AG09319 (cell line): ENCODE measurements at regions not wholly inside any gene's neighbourhood (a gene's known extent, or its start where the extent isn't known, plus 50 kb on each side); places are given as distances from the start of the nearest gene placed in this dataset.

Source experiments
- DNase-seq: peaks from one replicate; pipeline ENCODE4 v3.0.0-alpha.2; 2010; ENCODE audit warnings: low read depth; ENCODE audit errors: extremely low read depth
- TF ChIP-seq, protein P1 (sequence below): IDR thresholded peaks from 2 replicates; pipeline ENCODE4 v1.5.1; 2011; ENCODE audit warnings: low read depth, mild to moderate bottlenecking, inconsistent platforms, low read length, moderate library complexity

DNA sequence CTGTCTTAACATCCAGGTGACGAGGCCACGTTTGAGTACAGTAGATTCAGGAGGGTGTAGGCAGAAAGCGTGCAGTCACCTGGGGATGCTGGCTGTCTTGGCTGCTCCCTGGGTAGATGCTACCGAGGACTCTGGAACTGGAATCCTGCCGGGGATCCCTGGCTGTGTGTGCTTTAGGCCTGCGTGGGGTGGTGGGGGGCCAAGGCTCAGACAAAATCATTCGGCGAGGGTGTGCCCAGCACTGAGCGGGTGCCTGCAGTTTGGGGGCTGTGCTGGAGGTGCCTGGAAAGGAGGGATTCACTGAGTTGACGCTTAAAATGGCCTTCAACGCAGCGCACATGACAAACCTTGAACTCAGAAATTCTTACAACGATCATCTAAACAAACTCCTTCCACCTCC, 93.5 kb upstream of the PODXL start:
- DNase-seq: no peak
- TF ChIP-seq, protein P1, sequence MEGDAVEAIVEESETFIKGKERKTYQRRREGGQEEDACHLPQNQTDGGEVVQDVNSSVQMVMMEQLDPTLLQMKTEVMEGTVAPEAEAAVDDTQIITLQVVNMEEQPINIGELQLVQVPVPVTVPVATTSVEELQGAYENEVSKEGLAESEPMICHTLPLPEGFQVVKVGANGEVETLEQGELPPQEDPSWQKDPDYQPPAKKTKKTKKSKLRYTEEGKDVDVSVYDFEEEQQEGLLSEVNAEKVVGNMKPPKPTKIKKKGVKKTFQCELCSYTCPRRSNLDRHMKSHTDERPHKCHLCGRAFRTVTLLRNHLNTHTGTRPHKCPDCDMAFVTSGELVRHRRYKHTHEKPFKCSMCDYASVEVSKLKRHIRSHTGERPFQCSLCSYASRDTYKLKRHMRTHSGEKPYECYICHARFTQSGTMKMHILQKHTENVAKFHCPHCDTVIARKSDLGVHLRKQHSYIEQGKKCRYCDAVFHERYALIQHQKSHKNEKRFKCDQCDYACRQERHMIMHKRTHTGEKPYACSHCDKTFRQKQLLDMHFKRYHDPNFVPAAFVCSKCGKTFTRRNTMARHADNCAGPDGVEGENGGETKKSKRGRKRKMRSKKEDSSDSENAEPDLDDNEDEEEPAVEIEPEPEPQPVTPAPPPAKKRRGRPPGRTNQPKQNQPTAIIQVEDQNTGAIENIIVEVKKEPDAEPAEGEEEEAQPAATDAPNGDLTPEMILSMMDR: no peak

- no peak for DNase-seq
Measured at GRCh38 chr7:131649003-131649541, 92.6 kb upstream of the PODXL start.

GRCh38 chr7:131648491-131648890, 92.1 kb upstream of the PODXL start:
- TF ChIP-seq, protein P1: no peak
- DNase-seq: no peak

More at GRCh38 chr7:131649003-131649541, 92.6 kb upstream of the PODXL start:
- TF ChIP-seq, protein P1: no peak

GRCh38 chr7:131646203-131646602, 89.8 kb upstream of the PODXL start:
- TF ChIP-seq, protein P1: no peak
- no peak for DNase-seq

GRCh38 chr7:131642429-131642828, 86.0 kb upstream of the PODXL start:
- TF ChIP-seq, protein P1: no peak
- no peak for DNase-seq

GRCh38 chr7:131640686-131641085, 84.3 kb upstream of the PODXL start:
- TF ChIP-seq, protein P1: no peak
- no peak for DNase-seq

- no peak for DNase-seq
Measured at GRCh38 chr7:131638641-131639430, 82.4 kb upstream of the PODXL start.

More at GRCh38 chr7:131638641-131639430, 82.4 kb upstream of the PODXL start:
- TF ChIP-seq, protein P1: no peak
